Lower leg skin (tissue), 3 donors: ENCODE measurements at regions not wholly inside any gene's neighbourhood (a gene's known extent, or its start where the extent isn't known, plus 50 kb on each side); places are given as distances from the start of the nearest gene placed in this dataset.

Experiments used
- POLR2A ChIP-seq, 2 donors: fragments of 450-650 bp; IDR thresholded peaks; one replicate each; pipeline ENCODE4 v1.6.1; 2016 to 2017; ENCODE audit warnings: antibody characterized with exemption in 2 of 2, mild to moderate bottlenecking in 1 of 2, moderate library complexity in 1 of 2
- TF ChIP-seq, protein P1 (sequence below), 3 donors: fragments of 450-650 bp; IDR thresholded peaks; one replicate each; pipeline ENCODE4 v1.5.1; 2016; ENCODE audit warnings: antibody characterized with exemption in 3 of 3, mild to moderate bottlenecking in 3 of 3, moderate library complexity in 2 of 3

DNA sequence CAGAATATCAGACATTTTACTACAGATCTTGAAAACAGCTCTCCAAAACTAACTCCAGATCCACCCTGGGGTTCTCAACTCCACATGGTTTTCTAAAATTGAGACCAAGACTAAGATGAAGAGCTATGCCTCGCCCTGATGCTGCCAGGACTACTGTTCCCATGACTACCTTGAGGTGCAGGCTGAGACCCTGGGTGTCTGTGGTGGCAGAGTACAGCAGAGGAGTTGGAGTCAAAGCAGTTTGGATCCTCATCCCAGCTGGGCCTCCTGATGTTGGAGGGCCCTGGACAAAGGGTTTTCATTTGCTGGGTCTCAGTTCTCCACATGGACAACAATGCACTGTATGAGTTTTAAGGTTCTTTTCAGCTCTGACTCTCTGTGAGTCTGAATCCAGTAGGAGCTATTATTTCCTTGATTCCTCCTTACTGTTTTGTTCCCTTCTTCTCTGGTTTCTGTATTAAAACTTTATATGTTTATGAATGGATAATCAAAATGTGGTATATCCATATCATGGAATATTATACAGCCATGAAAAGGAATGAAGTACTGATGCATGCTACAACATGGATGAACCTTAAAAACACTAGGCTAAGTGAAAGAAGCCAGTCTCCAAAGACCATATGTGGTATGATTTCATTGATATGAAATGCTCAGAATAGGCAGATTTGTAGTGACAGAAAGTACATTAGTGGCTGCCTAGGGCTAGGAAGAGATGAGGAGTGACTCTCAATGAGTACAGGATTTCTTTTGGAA is 93.0 kb downstream of the CPN2 start:
- TF ChIP-seq, protein P1, sequence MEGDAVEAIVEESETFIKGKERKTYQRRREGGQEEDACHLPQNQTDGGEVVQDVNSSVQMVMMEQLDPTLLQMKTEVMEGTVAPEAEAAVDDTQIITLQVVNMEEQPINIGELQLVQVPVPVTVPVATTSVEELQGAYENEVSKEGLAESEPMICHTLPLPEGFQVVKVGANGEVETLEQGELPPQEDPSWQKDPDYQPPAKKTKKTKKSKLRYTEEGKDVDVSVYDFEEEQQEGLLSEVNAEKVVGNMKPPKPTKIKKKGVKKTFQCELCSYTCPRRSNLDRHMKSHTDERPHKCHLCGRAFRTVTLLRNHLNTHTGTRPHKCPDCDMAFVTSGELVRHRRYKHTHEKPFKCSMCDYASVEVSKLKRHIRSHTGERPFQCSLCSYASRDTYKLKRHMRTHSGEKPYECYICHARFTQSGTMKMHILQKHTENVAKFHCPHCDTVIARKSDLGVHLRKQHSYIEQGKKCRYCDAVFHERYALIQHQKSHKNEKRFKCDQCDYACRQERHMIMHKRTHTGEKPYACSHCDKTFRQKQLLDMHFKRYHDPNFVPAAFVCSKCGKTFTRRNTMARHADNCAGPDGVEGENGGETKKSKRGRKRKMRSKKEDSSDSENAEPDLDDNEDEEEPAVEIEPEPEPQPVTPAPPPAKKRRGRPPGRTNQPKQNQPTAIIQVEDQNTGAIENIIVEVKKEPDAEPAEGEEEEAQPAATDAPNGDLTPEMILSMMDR (IDR thresholded peaks at IDR 0.05), result no peak
- no peak for TF ChIP-seq POLR2A (IDR thresholded peaks at IDR 0.05)
